ENCODE measurements at regions not wholly inside any gene's neighbourhood (a gene's known extent, or its start where the extent isn't known, plus 50 kb on each side); places are given as distances from the start of the nearest gene placed in this dataset. TPM values are rescaled to one million over a fixed set of nuclear protein-coding genes. Genes with fewer than 3 reads are reported as not detected.
"Not testable (repeated sequence)": the region's sequence is repeated elsewhere in the genome, so short reads cannot be mapped to it uniquely, and the experiment has no call there.

GRCh38 chr7:32639122-32639521, 143.8 kb downstream of the AVL9 start:
- no peak for TF ChIP-seq CTCF (IDR thresholded peaks at IDR 0.05)
- Mint-ChIP-seq H3K36me3 (ENCODE audit: unreplicated experiment) (peaks cover 10% of the 10 kb centered on the region), H3K4me3 (ENCODE audit: unreplicated experiment) (no peak overlapping the region)

GRCh38 chr7:32638479-32639121, 143.3 kb downstream of the AVL9 start:
- not testable (repeated sequence) for H3K27me3 Mint-ChIP-seq (ENCODE audit: unreplicated experiment); DNase-seq (ENCODE audit: extremely low spot score, unreplicated experiment); H3K4me1 Mint-ChIP-seq (ENCODE audit: unreplicated experiment); H3K4me3 Mint-ChIP-seq (ENCODE audit: unreplicated experiment); H3K27ac Mint-ChIP-seq (ENCODE audit: unreplicated experiment)
- Mint-ChIP-seq H3K9me3 (ENCODE audit: unreplicated experiment) (peaks cover 13% of the 10 kb centered on the region), H3K36me3 (ENCODE audit: unreplicated experiment) (peaks cover 10% of the 10 kb centered on the region)

More at GRCh38 chr7:32639122-32639521, 143.8 kb downstream of the AVL9 start:
- H3K9me3 Mint-ChIP-seq (ENCODE audit: unreplicated experiment) = peaks cover 13% of the 10 kb centered on the region
- H3K4me1 Mint-ChIP-seq (ENCODE audit: unreplicated experiment) = peaks cover 7% of the 10 kb centered on the region
- no peaks in the 10 kb centered on the region for H3K27me3 Mint-ChIP-seq (ENCODE audit: unreplicated experiment)
- no peak for DNase-seq (ENCODE audit: extremely low spot score, unreplicated experiment)
- no peak overlapping the region for H3K27ac Mint-ChIP-seq (ENCODE audit: unreplicated experiment)

Small RNAs in the stretch of these regions (microRNA-seq; reads per million reads assigned to microRNA genes)
- gene MIR550A2 (ENCODE audit: unreplicated experiment) (not detected), gene MIR550B2 (ENCODE audit: unreplicated experiment) (not detected)
